Activated naive CD4-positive, alpha-beta T cell treated with anti-CD3 and anti-CD28 coated beads, Interleukin-2, amount 10 ng/mL, durations not matched to agents 7 days and 5 days (primary cell): ENCODE measurements at regions not wholly inside any gene's neighbourhood (a gene's known extent, or its start where the extent isn't known, plus 50 kb on each side); places are given as distances from the start of the nearest gene placed in this dataset.
"Not testable (repeated sequence)": the region's sequence is repeated elsewhere in the genome, so short reads cannot be mapped to it uniquely, and the experiment has no call there.

ENCODE experiments used
- CTCF ChIA-PET: fragments of 350-600 bp; sonication (Branson Sonifier 250); formaldehyde crosslinking; loops from one replicate; lab custom pipeline; 2021; ENCODE audit warnings: antibody characterized with exemption; lab: Charles Lee
- DNase-seq: peaks from one replicate; pipeline ENCODE4 v3.0.0-alpha.2; 2020
- H3K27ac Mint-ChIP-seq: one replicate; pipeline ENCODE4 v1.8.0; 2021; ENCODE audit warnings: mild to moderate bottlenecking, moderate library complexity, mixed read lengths
- H3K27me3 Mint-ChIP-seq: one replicate; pipeline ENCODE4 v1.8.0; 2021; ENCODE audit warnings: mild to moderate bottlenecking, mixed read lengths
- H3K36me3 Mint-ChIP-seq: one replicate; pipeline ENCODE4 v1.8.0; 2021; ENCODE audit warnings: mixed read lengths
- H3K4me1 Mint-ChIP-seq: one replicate; pipeline ENCODE4 v1.8.0; 2021; ENCODE audit warnings: mixed read lengths
- H3K4me3 Mint-ChIP-seq: one replicate; pipeline ENCODE4 v1.8.0; 2021; ENCODE audit warnings: mild to moderate bottlenecking, moderate library complexity, mixed read lengths
- H3K9me3 Mint-ChIP-seq: one replicate; pipeline ENCODE4 v1.8.0; 2021; ENCODE audit warnings: mixed read lengths

GRCh38 chr7:85895835-85896234 lies 709.0 kb upstream of the SEMA3D start:
- H3K27ac Mint-ChIP-seq: no peak overlapping the region
- no peaks in the 10 kb centered on the region for H3K9me3 Mint-ChIP-seq
- H3K27me3 Mint-ChIP-seq: no peaks in the 10 kb centered on the region
- H3K4me1 Mint-ChIP-seq: no peaks in the 10 kb centered on the region
- no peak overlapping the region for H3K4me3 Mint-ChIP-seq
- no peak for DNase-seq
- no peaks in the 10 kb centered on the region for H3K36me3 Mint-ChIP-seq
- CTCF ChIA-PET: no interaction called here

GRCh38 chr7:85891900-85892299 lies 705.0 kb upstream of the SEMA3D start:
- CTCF ChIA-PET: interaction anchor here (1.1 kb wide), 1 partner anchor 578 kb away, joined by 7 read pairs; no protein-coding TSS in a partner anchor
- not testable (repeated sequence) for H3K36me3 Mint-ChIP-seq, H3K27me3 Mint-ChIP-seq, H3K27ac Mint-ChIP-seq, H3K9me3 Mint-ChIP-seq, H3K4me3 Mint-ChIP-seq, H3K4me1 Mint-ChIP-seq, DNase-seq

GRCh38 chr7:85890244-85890811 lies 703.5 kb upstream of the SEMA3D start:
- CTCF ChIA-PET: interaction anchor here (2.7 kb wide), 1 partner anchor 580 kb away, joined by 15 read pairs; no protein-coding TSS in a partner anchor
- H3K27ac Mint-ChIP-seq: no peak overlapping the region
- no peak for DNase-seq
- no peaks in the 10 kb centered on the region for H3K4me1 Mint-ChIP-seq
- H3K27me3 Mint-ChIP-seq: no peaks in the 10 kb centered on the region
- H3K36me3 Mint-ChIP-seq: no peaks in the 10 kb centered on the region
- no peak overlapping the region for H3K4me3 Mint-ChIP-seq
- H3K9me3 Mint-ChIP-seq: no peaks in the 10 kb centered on the region

GRCh38 chr7:85887133-85887532 lies 700.3 kb upstream of the SEMA3D start:
- no peaks in the 10 kb centered on the region for H3K4me1 Mint-ChIP-seq
- no peaks in the 10 kb centered on the region for H3K9me3 Mint-ChIP-seq
- DNase-seq: no peak
- CTCF ChIA-PET: no interaction called here
- H3K27me3 Mint-ChIP-seq: no peaks in the 10 kb centered on the region
- no peak overlapping the region for H3K27ac Mint-ChIP-seq
- no peak overlapping the region for H3K4me3 Mint-ChIP-seq
- no peaks in the 10 kb centered on the region for H3K36me3 Mint-ChIP-seq

GRCh38 chr7:85882335-85882734 lies 695.5 kb upstream of the SEMA3D start:
- no peak overlapping the region for H3K4me3 Mint-ChIP-seq
- CTCF ChIA-PET: no interaction called here
- H3K36me3 Mint-ChIP-seq: no peaks in the 10 kb centered on the region
- no peaks in the 10 kb centered on the region for H3K4me1 Mint-ChIP-seq
- H3K27ac Mint-ChIP-seq: no peak overlapping the region
- H3K27me3 Mint-ChIP-seq: no peaks in the 10 kb centered on the region
- H3K9me3 Mint-ChIP-seq: peaks cover 1% of the 10 kb centered on the region
- DNase-seq: no peak

- no peak for DNase-seq
- CTCF ChIA-PET: no interaction called here
- H3K36me3 Mint-ChIP-seq: no peaks in the 10 kb centered on the region
- no peaks in the 10 kb centered on the region for H3K27me3 Mint-ChIP-seq
- no peak overlapping the region for H3K4me3 Mint-ChIP-seq
- no peak overlapping the region for H3K27ac Mint-ChIP-seq
- H3K9me3 Mint-ChIP-seq: peaks cover 1% of the 10 kb centered on the region
- no peaks in the 10 kb centered on the region for H3K4me1 Mint-ChIP-seq
Observed at GRCh38 chr7:85875398-85875797, 688.5 kb upstream of the SEMA3D start.

GRCh38 chr7:85866540-85866939 lies 679.7 kb upstream of the SEMA3D start:
- Mint-ChIP-seq H3K27me3 (no peaks in the 10 kb centered on the region), H3K4me3 (no peak overlapping the region), H3K36me3 (no peaks in the 10 kb centered on the region), H3K27ac (no peak overlapping the region), H3K4me1 (no peaks in the 10 kb centered on the region), H3K9me3 (peaks cover 8% of the 10 kb centered on the region)
- DNase-seq: no peak
- CTCF ChIA-PET: no interaction called here

- no peak overlapping the region for H3K27ac Mint-ChIP-seq
- H3K4me3 Mint-ChIP-seq: no peak overlapping the region
- H3K9me3 Mint-ChIP-seq: no peaks in the 10 kb centered on the region
- DNase-seq: no peak
- CTCF ChIA-PET: no interaction called here
- no peaks in the 10 kb centered on the region for H3K4me1 Mint-ChIP-seq
- no peaks in the 10 kb centered on the region for H3K27me3 Mint-ChIP-seq
- H3K36me3 Mint-ChIP-seq: no peaks in the 10 kb centered on the region
Observed at GRCh38 chr7:85851571-85852193, 664.8 kb upstream of the SEMA3D start.

GRCh38 chr7:85850381-85850780 lies 663.5 kb upstream of the SEMA3D start:
- CTCF ChIA-PET: no interaction called here
- H3K27me3 Mint-ChIP-seq: no peaks in the 10 kb centered on the region
- no peaks in the 10 kb centered on the region for H3K36me3 Mint-ChIP-seq
- no peak for DNase-seq
- no peaks in the 10 kb centered on the region for H3K9me3 Mint-ChIP-seq
- no peak overlapping the region for H3K4me3 Mint-ChIP-seq
- H3K27ac Mint-ChIP-seq: no peak overlapping the region
- no peaks in the 10 kb centered on the region for H3K4me1 Mint-ChIP-seq

GRCh38 chr7:85840554-85840953 lies 653.7 kb upstream of the SEMA3D start:
- Mint-ChIP-seq H3K36me3 (no peaks in the 10 kb centered on the region), H3K4me3 (no peak overlapping the region), H3K9me3 (no peaks in the 10 kb centered on the region), H3K27ac (no peak overlapping the region), H3K27me3 (no peaks in the 10 kb centered on the region), H3K4me1 (no peaks in the 10 kb centered on the region)
- no peak for DNase-seq
- CTCF ChIA-PET: no interaction called here

- CTCF ChIA-PET: no interaction called here
- Mint-ChIP-seq H3K4me1 (no peaks in the 10 kb centered on the region), H3K27ac (no peak overlapping the region), H3K9me3 (no peaks in the 10 kb centered on the region), H3K36me3 (no peaks in the 10 kb centered on the region), H3K4me3 (no peak overlapping the region), H3K27me3 (no peaks in the 10 kb centered on the region)
- DNase-seq: no peak
Observed at GRCh38 chr7:85833066-85833465, 646.2 kb upstream of the SEMA3D start.

- Mint-ChIP-seq H3K27me3 (no peaks in the 10 kb centered on the region), H3K27ac (no peak overlapping the region), H3K4me1 (no peaks in the 10 kb centered on the region), H3K9me3 (no peaks in the 10 kb centered on the region), H3K4me3 (no peak overlapping the region), H3K36me3 (no peaks in the 10 kb centered on the region)
- CTCF ChIA-PET: no interaction called here
- DNase-seq: no peak
Observed at GRCh38 chr7:85830982-85831381, 644.1 kb upstream of the SEMA3D start.

GRCh38 chr7:85829817-85830432 lies 643.1 kb upstream of the SEMA3D start:
- Mint-ChIP-seq H3K36me3 (no peaks in the 10 kb centered on the region), H3K9me3 (no peaks in the 10 kb centered on the region), H3K27me3 (no peaks in the 10 kb centered on the region), H3K4me3 (no peak overlapping the region), H3K4me1 (no peaks in the 10 kb centered on the region), H3K27ac (no peak overlapping the region)
- CTCF ChIA-PET: no interaction called here
- no peak for DNase-seq

GRCh38 chr7:85829176-85829575 lies 642.3 kb upstream of the SEMA3D start:
- no peak overlapping the region for H3K27ac Mint-ChIP-seq

GRCh38 chr7:85828614-85829013 lies 641.8 kb upstream of the SEMA3D start:
- Mint-ChIP-seq H3K27me3 (no peaks in the 10 kb centered on the region), H3K27ac (no peak overlapping the region), H3K9me3 (no peaks in the 10 kb centered on the region), H3K36me3 (no peaks in the 10 kb centered on the region), H3K4me1 (no peaks in the 10 kb centered on the region), H3K4me3 (no peak overlapping the region)
- CTCF ChIA-PET: no interaction called here
- no peak for DNase-seq

More at GRCh38 chr7:85829176-85829575, 642.3 kb upstream of the SEMA3D start:
- Mint-ChIP-seq H3K36me3 (no peaks in the 10 kb centered on the region), H3K27me3 (no peaks in the 10 kb centered on the region), H3K9me3 (no peaks in the 10 kb centered on the region), H3K4me3 (no peak overlapping the region), H3K4me1 (no peaks in the 10 kb centered on the region)
- CTCF ChIA-PET: no interaction called here
- no peak for DNase-seq
